ENCODE measurements at regions not wholly inside any gene's neighbourhood (a gene's known extent, or its start where the extent isn't known, plus 50 kb on each side); places are given as distances from the start of the nearest gene placed in this dataset.

GRCh38 chr13:76512721-76513145 is 373.5 kb downstream of the KCTD12 start:
- no peak for TF ChIP-seq GATA3 (IDR thresholded peaks at IDR 0.05; ENCODE audit: low read depth, low read length)
- TF ChIP-seq GATA2 (IDR thresholded peaks at IDR 0.05; ENCODE audit: low read depth, low read length) = no peak

GRCh38 chr13:76505437-76505836 is 380.8 kb downstream of the KCTD12 start:
- TF ChIP-seq GATA3 (IDR thresholded peaks at IDR 0.05; ENCODE audit: low read depth, low read length) (no peak), GATA2 (IDR thresholded peaks at IDR 0.05; ENCODE audit: low read depth, low read length) (no peak)

GRCh38 chr13:76503766-76504165 is 382.4 kb downstream of the KCTD12 start:
- TF ChIP-seq GATA2 (IDR thresholded peaks at IDR 0.05; ENCODE audit: low read depth, low read length) (no peak), GATA3 (IDR thresholded peaks at IDR 0.05; ENCODE audit: low read depth, low read length) (no peak)

GRCh38 chr13:76503291-76503690 is 382.9 kb downstream of the KCTD12 start:
- TF ChIP-seq GATA3 (IDR thresholded peaks at IDR 0.05; ENCODE audit: low read depth, low read length) (no peak), GATA2 (IDR thresholded peaks at IDR 0.05; ENCODE audit: low read depth, low read length) (no peak)

DNA sequence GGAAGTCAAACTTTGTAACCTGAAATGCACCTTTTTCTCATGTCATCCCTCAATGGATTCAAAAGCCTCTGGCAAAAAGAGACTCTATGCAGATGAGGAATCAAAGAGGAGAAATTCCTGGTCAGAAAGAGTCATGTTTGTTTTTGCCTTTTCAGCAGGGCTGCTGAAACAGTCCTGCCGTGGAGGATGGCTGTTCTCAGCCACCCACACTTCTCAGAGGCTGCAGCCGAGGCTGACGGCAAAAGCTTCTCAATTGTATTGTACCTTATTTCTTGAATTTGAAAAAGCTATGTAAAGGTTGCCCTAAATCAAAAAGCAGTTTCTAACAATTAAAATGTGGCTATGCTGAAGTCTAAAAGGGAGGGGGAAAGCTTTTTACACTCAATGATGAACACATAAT is 385.3 kb downstream of the KCTD12 start:
- TF ChIP-seq GATA2 (IDR thresholded peaks at IDR 0.05; ENCODE audit: low read depth, low read length) (no peak), GATA3 (IDR thresholded peaks at IDR 0.05; ENCODE audit: low read depth, low read length) (no peak)

GRCh38 chr13:76499891-76500290 is 386.3 kb downstream of the KCTD12 start:
- TF ChIP-seq GATA2 (IDR thresholded peaks at IDR 0.05; ENCODE audit: low read depth, low read length) (no peak), GATA3 (IDR thresholded peaks at IDR 0.05; ENCODE audit: low read depth, low read length) (no peak)

DNA sequence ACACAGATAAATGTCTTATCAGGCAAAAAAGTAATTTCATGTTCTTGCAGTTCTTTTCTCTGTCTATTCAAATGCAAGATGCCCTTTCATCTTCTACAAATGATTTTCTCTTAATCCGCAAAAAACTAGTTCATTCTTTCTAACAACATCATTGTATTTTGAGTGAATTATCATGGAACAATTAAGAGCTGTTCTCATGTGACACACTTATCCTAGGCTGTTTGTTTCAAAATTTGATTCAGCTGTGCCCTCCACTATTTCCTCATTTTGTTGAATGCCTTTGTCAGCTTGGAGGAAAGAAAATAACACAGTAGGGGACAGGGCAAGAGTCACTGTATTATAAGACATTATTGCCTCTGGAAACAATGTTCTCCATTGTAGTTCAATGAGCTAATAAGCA is 396.9 kb downstream of the KCTD12 start:
- TF ChIP-seq GATA3 (IDR thresholded peaks at IDR 0.05; ENCODE audit: low read depth, low read length) (no peak), GATA2 (IDR thresholded peaks at IDR 0.05; ENCODE audit: low read depth, low read length) (no peak)

DNA sequence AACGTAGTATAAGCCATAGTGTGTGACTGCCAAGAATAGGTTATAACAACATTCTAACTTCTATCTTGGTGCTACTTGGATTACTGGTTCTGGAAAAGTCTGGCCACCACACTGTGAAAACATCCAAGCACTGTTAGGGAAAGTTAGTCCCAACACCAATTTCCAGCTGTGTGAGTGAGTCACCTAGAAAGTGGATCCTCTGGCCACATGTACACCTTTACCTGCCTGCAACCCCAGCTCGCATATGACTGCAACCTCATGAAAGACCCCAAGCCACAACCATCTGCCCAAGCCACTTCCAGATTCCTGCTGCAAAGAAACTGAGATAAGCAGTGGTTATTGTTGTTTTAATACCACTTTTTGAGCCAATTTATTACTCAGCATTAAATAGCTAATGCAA is 404.5 kb downstream of the KCTD12 start:
- TF ChIP-seq GATA3 (IDR thresholded peaks at IDR 0.05; ENCODE audit: low read depth, low read length) (no peak), GATA2 (IDR thresholded peaks at IDR 0.05; ENCODE audit: low read depth, low read length) (no peak)

- no peak for TF ChIP-seq GATA3 (IDR thresholded peaks at IDR 0.05; ENCODE audit: low read depth, low read length)
- TF ChIP-seq GATA2 (IDR thresholded peaks at IDR 0.05; ENCODE audit: low read depth, low read length) = no peak
Observed at GRCh38 chr13:76474966-76475365, 411.2 kb downstream of the KCTD12 start.

- TF ChIP-seq GATA3 (IDR thresholded peaks at IDR 0.05; ENCODE audit: low read depth, low read length) (no peak), GATA2 (IDR thresholded peaks at IDR 0.05; ENCODE audit: low read depth, low read length) (no peak)
Observed at GRCh38 chr13:76474356-76474755, 411.8 kb downstream of the KCTD12 start.

GRCh38 chr13:76473552-76474134 is 412.6 kb downstream of the KCTD12 start:
- no peak for TF ChIP-seq GATA3 (IDR thresholded peaks at IDR 0.05; ENCODE audit: low read depth, low read length)
- TF ChIP-seq GATA2 (IDR thresholded peaks at IDR 0.05; ENCODE audit: low read depth, low read length) = no peak

- TF ChIP-seq GATA2 (IDR thresholded peaks at IDR 0.05; ENCODE audit: low read depth, low read length) (no peak), GATA3 (IDR thresholded peaks at IDR 0.05; ENCODE audit: low read depth, low read length) (no peak)
Observed at GRCh38 chr13:76472916-76473315, 413.3 kb downstream of the KCTD12 start.

DNA sequence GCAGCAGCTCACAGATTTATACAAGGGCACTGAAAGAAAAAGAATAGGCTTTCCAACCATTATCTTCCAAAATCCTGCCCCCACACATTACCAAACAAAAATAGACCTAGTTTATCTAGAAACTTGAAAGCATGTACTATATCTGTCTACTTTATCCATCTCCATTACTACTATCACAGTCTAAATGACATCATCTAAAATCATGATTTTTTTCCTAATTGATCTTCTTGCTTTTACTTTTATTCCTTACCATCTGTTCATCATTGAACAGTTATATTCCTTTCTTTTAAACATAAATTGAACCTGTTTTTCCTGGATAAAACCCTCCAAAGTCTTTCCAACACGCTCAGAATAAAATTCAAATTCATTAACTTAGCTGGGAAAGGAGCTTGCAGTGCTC is 414.7 kb downstream of the KCTD12 start:
- TF ChIP-seq GATA3 (IDR thresholded peaks at IDR 0.05; ENCODE audit: low read depth, low read length) = no peak
- TF ChIP-seq GATA2 (IDR thresholded peaks at IDR 0.05; ENCODE audit: low read depth, low read length) = no peak

- no peak for TF ChIP-seq GATA3 (IDR thresholded peaks at IDR 0.05; ENCODE audit: low read depth, low read length)
- no peak for TF ChIP-seq GATA2 (IDR thresholded peaks at IDR 0.05; ENCODE audit: low read depth, low read length)
Observed at GRCh38 chr13:76470991-76471390, 415.2 kb downstream of the KCTD12 start.

DNA sequence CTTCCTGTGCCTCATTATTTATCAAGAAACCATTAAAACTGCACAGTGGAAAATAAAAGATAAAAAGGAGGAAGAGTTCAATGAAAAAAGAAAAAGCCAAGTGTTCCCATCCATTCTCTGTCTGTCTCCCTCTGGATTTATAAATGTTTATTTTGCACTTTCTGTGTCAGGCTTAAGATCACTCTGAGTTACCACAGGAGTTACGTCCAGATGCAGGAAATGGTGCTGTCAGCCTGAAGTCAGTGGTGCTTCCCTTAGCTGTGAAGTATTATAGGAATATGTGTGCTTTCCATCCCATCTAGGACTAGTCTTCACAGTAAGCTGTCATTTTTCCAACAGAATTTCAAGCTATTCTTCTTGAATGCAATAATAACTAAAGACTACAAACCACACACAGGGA is 420.2 kb downstream of the KCTD12 start:
- TF ChIP-seq GATA3 (IDR thresholded peaks at IDR 0.05; ENCODE audit: low read depth, low read length) (no peak), GATA2 (IDR thresholded peaks at IDR 0.05; ENCODE audit: low read depth, low read length) (no peak)

DNA sequence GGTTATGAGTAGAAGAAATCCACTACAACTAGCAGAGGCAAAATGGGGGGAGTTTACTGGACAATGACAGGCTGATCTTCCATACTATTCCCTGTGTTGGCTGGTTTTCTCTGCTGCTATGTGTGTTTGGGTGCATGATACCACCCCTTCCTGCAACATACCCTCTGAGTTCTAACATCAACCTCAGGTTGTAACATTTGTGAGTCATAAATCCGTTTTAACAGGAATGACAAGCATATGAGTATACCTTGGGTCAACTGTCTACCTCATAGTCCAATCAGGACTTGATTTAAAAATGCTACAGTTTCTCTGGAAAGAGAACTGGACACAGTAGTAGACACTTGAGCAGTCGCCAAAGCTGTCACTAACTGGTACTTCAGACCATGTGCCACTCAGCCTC is 422.9 kb downstream of the KCTD12 start:
- no peak for TF ChIP-seq GATA2 (IDR thresholded peaks at IDR 0.05; ENCODE audit: low read depth, low read length)
- no peak for TF ChIP-seq GATA3 (IDR thresholded peaks at IDR 0.05; ENCODE audit: low read depth, low read length)
